NCI-H2171 (cell line): ENCODE measurements at regions not wholly inside any gene's neighbourhood (a gene's known extent, or its start where the extent isn't known, plus 50 kb on each side); places are given as distances from the start of the nearest gene placed in this dataset.
A peak's percentile ranks its signal among the peaks of the same experiment; 100 is the strongest.
"Not testable (repeated sequence)": the region's sequence is repeated elsewhere in the genome, so short reads cannot be mapped to it uniquely, and the experiment has no call there.

Source experiments
- DNase-seq: peaks from one replicate; lab custom pipeline; 2025; lab: John Stamatoyannopoulos, UW

DNA sequence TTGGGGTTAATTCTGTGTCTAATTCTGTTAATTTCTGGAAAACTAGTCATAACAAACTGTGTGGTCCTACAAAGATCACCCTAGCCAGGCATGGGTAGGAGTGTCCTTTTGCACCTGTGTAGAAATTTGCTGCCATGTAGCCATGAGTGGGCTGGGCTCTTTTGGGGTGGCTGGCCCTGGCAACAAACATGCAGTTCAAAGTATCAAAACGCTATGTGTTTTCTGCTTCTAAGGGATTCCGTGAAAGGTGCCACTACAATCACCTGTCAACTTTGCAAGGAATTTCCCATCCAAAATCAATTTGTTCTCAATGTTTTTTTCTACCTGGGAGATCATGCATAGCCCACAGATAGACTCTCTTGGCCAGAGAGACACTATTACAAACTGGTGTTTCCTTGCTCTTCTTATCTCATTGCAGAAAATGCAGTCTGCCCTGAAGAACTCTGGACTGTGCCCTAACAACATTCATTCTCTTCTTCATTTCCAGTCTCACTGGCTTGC is 537.7 kb upstream of the ID2 start:
- DNase-seq = no peak

DNA sequence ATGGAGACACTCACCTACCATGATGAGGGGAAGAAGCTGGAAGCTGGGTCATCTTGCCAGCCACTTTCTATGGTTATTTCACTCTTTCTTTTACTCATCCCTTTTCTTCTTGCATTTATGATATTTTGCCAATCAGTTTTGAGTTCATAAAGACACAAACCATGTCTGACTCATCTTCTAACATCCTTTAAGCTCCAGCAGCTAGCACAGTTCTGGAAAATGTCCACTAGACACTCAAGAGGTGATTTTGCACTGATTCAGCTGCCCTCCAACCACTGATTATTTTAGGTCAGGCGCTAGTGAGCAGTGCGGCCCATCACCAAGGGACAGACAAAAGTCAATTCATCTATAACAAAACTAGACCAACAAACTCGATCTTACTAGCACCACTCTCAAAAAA is 537.1 kb upstream of the ID2 start:
- no peak for DNase-seq

DNA sequence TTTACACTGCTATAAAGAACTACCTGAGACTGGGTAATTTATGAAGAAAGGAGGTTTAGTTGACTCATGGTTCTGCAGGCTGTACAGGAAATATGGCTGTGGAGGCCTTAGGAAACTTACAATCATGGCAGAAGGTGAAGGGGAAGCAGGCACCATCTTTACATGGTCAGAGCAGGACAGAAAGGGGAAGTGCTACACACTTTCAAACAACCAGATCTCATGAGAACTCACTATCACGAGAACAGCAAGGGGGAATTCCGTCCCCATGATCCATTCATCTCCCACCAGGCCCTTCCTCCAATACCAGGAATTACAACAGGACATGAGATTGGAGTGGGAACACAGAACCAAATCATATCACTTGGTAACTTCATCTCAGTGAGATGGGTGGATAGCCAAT is 536.5 kb upstream of the ID2 start:
- DNase-seq = not testable (repeated sequence)

DNA sequence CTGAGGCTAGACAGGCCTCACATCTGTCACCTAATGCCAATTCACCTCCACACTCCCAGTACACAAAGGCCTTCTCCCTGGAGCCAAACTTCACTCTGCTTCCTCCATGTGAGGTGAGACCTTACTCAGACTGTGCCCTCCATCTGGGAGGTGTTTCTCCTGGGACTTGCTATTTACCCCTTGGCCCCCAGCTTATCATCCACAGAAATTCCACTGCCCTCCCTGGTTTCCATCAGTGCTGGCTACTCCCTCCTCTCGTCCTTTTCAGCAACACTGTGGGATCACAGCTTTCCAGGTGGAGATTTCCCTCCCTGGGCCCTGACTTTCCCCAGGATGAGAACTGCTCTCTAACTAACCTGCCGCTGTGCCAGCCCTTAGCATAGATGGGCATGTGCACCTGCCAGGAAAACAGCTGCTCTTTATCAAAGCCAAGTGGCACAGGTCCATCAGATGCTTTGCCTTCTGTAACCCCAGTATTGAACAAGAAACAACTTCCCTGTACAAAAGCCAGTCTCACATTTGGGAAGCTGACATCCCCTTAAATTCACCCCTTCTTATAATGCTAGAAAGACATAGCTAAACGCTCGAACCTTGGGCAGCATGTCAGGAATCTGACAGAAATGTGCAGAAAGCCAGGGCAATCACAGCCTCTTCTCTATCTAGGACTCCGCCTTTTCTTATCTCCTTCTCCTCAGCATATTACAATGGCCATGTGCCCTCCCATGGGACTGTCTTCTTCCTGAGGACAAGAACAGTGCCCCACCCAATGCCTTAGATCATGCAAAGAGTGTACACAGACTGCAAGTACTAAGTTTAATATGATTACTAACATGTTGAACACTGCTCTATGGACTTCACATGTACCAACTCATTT is 535.5 kb upstream of the ID2 start:
- peak; percentile 19 for DNase-seq

DNA sequence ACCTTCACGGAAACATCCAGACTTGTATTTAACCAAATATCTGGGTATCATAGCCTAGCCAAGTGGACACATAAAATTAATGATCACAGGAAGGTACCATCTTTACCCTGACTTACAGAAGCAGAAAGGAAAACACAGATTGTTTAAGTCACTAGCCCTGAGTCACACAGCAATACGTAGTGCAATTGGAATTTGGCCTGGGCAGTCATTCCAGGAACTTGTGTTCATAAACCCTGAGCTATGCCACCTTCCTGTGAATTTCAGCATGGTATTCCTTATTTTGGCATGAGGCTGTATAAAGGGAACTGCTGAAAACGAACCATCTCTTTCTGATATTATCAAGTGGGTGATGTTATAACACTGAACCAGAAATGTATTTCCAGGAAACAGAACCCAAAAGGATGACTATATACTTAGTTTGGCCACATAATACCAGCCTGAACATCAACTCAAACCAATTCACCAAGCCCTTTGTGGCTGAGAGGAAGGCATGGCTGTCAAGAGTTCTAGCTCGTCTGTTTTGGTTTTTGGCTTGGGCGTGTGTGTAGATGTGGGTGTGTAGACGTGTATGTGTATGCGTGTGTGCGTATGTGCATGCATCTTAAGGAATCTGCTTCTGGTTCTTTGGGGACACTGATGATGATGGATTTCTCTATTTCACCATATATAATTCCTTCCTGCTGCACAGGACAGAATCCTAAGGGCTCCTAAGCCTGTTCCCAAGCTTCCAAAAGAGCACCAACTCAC is 533.4 kb upstream of the ID2 start:
- DNase-seq = no peak

DNA sequence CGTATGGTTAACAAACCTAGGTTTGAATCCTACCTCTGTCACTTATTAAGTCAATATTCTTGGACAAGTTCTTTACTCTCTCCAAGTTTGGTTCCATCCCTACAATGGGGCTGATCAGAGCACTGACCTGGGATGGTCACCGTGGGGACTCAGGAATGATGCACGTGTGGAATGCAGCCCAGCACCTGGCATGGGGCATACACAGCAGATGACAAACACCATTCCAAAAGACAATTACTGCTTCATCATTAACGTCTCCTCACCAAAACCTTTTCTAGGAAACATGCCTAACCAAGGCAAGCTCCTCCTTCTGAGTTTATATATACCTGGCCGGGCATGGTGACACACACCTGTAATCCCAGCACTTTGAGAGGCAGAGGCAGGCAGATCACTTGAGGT is 532.9 kb upstream of the ID2 start:
- no peak for DNase-seq

DNA sequence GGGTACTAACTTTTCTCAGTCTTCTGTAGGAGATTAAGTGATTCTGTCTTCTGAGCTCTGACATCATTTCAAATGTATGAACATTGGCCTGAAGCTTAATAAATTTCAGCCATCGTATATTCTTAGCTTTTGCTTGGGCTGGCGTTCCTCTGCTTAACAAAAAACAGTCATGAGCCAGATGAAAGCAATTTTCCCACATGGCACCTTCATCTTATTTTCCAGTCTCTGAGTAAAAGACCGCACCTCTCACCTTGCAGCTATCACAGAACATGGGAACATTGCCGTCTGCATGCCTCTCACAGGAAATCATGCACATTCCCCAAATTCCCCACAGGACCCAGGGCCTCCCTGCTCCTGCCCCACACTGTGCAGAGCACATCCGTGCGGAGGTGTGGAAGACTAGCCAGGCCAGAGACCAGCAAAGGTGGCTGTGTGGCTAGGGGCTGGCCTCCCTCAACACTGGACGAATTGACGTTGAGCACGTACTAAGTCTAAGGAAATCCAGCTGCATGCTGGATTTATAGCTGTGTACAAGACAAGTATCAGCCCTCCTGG is 531.8 kb upstream of the ID2 start:
- DNase-seq = no peak

DNA sequence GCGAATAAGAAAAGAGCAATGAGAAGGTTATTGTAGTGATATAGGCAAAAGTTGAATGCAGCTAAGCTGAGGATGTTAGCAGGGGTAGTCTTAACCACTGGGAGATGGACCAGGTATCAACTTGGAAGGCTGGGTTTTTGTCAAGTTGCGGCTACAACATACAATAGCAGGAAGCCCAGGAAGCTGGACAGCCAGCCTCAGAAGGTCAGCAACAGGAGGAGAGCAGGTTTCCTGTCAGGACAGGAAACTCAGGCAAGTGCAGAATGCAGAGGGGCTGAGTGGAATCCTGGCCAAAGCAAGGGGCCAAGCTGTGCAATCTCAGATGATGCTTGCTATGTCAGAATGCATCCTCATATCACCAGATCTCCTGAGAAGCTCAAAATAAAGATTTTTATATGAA is 530.0 kb upstream of the ID2 start:
- no peak for DNase-seq

DNA sequence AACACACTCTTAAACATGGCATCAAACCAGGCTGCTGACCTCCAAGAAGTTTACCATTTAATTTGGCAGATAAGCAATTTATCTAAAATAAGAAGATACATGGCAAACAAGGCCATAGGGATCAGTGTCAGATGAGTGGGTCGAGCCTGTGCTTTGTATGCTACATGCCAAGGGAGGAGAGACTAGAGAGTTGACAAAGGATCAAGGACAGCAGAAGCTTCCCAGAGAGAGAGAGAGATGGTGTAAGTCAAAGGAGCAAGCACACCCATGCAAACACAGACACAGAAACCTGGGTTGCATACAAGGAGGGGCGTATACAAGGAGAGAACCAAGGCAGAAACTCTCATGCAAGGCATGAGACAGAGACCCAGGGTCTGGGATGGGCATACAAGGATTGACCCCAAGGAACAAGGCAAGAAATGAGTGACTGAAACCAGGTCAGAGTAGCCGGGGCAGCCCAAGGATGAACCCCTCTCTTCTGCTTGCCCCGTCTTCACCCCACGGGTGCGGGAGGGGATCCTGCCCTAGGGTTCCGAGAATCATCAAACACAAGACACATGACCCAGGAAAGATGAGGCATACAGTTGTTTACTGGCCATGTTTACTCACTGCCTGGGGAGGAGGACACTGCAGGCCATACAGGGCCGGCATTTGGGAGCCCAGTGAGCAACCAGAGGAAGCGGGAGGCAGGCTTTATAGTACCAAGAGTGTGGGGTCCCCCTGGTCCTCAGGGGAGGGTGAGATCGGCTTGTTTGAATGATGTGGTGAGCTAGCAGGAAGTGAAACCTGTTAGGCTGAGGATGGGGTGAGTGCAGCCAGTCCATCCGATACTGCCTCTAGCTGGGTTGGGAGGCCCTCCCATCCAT is 529.2 kb upstream of the ID2 start:
- DNase-seq = no peak

DNA sequence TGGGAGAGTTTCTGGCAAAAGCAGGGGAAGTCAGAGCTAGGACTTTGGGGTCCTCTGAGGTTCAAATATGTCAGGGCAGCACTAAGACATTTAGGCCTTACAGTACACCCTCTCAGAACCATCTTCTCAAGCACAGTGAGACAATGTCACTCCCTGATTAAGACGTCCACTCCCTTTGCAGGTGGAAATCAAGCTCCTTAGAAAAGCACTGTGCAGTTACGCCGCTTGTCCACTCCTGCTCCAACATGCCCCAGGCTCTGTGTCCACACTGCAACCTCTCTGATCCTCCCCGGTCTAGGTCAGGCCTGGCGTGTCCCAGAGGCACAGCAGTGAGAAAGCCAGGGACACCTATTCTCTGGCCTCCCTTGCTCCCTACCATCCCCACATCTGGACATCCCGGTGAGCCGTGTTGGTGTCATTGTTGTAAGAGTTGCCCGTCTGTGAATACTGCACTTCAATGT is 528.6 kb upstream of the ID2 start:
- DNase-seq = no peak

DNA sequence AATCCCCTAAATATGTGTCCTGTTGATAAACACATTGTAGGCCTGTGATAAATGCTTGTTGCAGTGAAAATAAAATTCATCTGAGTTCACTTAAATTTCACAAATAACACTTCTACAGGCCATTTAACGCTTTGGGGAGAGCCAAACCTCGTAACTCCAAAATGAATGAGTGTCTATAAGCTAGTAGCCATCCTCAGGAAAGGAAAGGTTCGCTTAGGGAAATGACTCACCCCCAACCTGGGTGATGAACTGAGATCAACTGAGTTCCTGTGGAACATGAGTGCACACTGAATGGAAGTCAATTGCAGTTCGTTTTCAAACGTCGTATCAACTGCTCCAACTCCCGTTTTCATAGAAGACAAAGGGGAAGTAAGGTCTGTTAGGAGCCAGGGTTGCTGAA is 527.6 kb upstream of the ID2 start:
- no peak for DNase-seq

DNA sequence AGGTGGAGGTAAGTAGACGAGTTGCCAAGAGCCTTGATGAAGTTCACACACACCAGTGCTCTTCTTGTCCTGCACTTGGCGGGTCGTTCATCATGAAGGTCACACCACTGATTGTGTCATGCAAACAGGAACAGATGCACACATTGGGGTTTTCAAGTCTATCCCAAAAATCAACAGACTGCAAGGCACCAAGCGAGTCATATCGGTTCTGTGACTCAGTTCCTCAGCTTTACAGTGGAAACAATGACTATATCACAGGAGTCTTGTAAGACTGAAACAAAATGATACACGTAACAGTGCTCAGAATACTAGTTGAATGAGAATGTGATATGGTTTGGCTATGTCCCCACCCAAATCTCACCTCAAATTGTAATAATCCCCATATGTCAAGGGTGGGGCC is 526.9 kb upstream of the ID2 start:
- no peak for DNase-seq

DNA sequence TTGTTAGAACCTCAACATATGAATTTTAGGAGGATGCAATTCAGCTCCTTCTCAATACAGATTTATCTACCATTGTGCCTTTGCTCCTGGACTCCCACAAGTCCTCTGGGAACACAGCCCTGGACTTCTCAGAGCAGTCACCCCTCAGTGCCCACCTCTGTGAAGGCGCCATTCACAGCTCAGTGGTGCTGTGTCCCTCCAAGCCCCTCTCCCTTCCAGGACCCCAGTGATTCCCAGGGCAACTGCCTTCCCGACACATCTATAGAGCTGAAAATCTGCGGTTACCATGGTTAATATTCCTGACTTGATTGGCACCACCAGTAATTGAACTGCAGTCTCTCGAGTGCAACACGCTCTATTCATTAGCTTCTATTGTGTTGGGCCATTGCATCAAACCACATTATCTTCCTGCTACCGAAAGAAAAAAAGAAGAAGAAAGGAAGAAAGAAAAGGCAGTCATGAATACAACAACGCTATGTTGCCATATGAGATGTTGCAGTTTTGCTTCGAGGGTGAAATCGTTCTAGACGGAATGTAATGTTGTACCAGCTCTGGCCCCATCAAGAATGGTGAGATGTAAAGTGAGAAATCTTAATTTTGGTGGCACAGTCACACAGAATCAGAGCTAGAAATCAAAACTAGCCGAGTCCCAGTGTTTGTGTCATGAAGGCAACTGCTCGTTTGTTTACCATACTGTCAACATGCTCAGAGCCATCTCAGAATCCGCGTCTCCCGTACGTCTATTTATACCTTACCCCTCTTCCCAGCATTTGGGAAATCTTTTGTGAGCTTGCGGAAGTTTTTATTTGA is 524.0 kb upstream of the ID2 start:
- no peak for DNase-seq

DNA sequence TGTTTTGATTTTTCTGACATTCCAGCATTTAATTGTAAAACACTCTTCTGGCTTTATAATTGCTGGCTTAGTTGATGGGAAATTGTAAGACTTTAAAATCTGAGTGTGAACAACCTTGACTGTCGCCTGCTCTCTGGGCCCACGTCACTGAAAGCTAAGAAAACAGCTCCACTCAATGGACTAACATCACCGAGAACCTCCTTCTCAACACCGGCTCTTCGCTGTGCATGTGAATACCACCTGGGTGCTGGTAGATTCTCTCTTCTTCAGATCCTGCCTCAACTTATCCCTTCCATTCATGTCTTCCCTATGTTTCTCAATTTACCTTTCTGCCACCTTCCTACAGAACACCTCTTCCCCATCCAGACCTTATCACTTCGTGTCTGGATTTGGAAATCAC is 523.1 kb upstream of the ID2 start:
- DNase-seq = no peak

DNA sequence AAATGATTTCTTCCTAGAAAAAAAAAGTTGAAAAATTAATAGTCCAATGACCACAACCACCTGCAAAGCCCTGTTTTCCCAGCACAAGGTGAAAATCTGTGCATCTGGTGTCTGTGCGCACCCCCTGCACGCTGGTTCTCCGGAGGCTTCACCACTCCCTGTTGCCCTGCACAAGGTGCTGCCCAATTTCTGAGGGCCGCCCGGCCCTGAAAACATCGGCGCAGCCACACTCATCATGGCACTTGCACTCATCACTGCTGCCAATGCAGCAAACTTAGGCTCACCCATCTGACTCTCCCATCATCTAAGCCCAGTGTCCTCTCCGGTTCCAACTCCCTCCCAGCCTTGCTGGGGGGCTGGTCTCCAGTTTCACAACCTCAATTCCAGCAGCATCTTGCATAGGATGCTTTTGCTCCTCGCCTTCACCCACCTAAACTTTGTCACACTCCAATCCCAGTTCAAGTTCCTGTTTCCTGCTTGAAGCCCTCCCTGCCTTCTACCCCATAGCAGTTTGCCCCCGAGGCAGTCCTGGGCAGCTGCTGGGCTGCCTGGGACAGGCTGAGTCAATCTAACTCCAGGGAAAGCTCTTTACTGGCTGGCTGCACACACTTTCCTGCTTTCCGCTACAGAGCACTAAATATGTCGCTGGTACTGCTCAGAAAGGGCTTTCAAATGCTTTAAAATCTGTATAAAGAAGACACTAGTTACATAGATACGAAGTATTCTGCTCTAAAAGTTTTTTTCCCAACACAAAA is 522.5 kb upstream of the ID2 start:
- DNase-seq = no peak

DNA sequence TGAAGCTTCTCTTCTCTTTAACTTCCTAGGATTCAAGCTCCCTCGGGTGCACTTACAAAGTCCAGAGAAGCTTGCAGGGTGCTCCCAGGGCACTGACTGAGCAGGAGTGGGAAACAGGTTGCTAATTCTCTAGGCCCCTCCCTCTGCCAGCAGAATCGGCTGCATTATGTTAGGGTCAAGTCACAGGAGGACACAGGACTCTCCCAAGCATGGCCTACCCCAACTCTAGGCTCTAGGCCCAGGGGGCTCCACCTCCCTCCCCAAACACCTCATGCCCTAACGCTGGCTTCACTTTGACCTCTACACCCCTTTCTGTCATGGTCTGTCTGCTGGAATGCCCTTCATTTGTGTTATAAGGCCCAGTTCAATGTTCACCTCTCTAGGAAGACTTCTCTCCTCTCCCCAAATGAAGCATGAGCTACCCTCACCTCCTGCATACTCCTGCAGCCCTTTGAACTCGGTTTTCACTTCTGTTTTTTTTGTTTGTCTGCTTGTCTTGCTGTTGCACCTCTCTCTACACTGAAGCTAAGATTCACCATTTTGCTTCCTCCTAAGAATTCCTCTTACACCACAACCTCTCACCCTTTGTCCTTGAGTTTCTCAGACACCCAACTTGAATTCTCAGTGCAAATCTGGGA is 521.8 kb upstream of the ID2 start:
- no peak for DNase-seq

DNA sequence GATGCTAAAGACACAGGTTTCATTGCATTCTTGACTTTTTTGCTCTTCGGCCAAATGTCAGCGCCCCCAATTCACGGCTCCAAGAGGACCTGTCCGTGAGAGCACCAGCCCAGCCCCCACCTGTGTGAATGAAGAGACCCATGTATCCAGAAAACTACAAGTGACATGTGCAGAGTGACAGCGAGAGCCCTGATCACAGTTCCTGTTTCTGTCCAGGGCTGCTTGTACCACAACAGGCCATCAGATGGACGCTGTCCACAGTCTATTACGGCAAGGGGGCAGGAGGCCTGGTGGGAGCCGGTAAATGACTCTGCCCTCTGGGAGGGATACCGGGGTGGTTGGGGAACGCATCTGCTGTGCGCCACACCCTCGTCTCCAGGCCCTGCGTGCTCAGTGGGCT is 520.9 kb upstream of the ID2 start:
- no peak for DNase-seq

DNA sequence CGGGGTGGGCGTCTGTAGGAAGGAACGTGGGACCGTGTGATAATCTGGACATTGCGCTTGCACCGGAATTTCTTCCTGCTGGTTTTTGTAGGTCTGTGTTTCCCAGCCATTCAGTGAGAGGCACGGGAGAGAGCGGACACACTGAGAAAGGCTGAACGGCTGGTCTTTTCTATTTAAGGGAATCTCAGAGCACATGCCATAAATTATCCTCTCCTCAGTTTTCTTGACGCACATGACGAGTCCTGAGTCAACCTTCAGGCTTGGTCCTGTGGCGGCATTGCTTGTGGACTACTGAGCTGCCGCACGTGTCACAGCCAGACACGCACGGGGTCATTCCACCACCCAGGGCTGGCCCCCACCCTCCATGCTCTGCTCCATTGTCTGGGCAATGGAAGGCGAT is 519.3 kb upstream of the ID2 start:
- DNase-seq = no peak

DNA sequence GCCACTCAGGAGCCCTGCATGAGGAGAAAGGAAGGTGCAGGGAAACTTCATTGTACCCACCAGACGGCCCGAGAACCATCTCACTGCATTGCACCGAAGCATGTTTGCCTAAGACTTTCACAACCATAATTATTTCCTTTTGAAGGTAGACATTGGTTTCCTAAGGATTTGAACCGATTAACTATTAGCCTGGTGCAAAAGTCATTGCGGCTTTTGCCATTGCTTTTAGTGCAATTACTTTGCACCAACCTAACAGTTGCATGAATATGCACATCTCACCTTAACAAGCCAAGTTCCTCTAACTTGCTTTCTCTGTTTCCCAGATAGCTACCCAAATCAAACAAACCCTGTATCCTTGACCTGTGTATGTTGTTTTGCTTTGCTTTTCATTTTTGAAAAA is 516.3 kb upstream of the ID2 start:
- no peak for DNase-seq
